Activated CD4-positive, alpha-beta T cell treated with anti-CD3 and anti-CD28 coated beads for 4 hours (primary cell): ENCODE measurements at regions not wholly inside any gene's neighbourhood (a gene's known extent, or its start where the extent isn't known, plus 50 kb on each side); places are given as distances from the start of the nearest gene placed in this dataset.
A peak's percentile ranks its signal among the peaks of the same experiment; 100 is the strongest.

ENCODE experiments used
- DNase-seq, 2 donors: peaks; one replicate each; pipeline ENCODE4 v3.0.0-alpha.2; 2020

DNA sequence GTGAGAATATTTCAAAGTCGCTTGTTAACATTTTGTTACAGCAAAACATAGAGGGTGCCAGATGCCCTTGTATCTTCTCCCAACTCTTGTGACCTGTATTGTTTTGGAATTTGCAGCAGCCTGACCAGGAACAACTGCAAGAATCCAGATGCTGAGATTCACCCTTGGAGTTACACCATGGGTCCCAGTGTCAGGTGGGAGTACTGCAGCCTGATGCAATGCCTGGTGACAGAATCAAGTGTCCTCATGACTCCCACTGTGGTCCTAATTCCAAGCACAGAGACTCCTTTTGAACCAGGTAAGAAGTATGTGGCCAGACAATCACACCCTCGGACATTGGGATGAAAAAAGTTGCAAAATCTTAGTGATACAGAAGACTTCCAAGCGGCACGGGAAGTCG lies 79.6 kb upstream of the MAP3K4 start:
- no peak for DNase-seq

- no peak for DNase-seq
These were observed 79.2 kb upstream of the MAP3K4 start for GRCh38 chr6:160912411-160912810.

- no peak for DNase-seq
These were observed 74.0 kb upstream of the MAP3K4 start for GRCh38 chr6:160917572-160917971.

GRCh38 chr6:160919723-160920440 lies 71.7 kb upstream of the MAP3K4 start:
- DNase-seq, result no peak

DNA sequence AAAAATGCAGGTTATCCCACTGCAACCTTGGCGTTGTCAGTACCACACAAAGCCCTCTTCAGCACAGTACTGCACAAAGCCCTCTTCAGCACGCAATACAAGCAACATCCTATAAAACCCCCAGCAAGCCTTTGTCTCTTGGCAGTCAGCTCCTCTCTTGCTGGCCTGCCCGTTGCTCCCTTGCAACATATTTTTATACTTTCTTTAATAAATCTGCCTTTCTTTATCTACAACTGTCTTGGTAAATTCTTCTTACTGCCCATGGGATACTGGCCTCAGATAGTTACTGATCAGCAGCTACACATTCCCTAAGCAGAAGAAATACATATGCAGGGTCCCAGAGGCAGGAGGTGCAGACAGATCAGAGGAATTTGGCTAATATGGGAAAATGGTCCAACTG lies 70.5 kb upstream of the MAP3K4 start:
- DNase-seq, result no peak

GRCh38 chr6:160926281-160927276 lies 65.0 kb upstream of the MAP3K4 start:
- no peak for DNase-seq

DNA sequence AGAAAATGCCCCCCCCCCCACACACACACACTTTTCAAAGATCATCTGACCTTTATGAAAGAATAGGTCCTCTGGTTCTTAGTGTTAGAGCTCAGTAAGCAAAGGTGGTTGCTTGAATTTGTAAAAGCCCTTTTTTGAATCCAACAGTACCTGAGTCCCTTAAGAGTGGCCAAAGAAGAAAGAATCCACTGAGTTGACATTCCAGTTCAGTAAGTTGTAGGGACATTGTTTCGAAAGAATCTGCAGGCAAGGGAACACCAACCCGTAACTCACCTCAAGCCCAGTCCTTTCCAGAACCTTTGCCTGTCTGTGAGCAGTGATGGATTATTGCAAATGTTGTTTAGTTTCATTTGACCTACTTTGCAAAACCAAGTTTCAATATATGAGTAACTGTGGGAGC lies 64.2 kb upstream of the MAP3K4 start:
- no peak for DNase-seq

DNA sequence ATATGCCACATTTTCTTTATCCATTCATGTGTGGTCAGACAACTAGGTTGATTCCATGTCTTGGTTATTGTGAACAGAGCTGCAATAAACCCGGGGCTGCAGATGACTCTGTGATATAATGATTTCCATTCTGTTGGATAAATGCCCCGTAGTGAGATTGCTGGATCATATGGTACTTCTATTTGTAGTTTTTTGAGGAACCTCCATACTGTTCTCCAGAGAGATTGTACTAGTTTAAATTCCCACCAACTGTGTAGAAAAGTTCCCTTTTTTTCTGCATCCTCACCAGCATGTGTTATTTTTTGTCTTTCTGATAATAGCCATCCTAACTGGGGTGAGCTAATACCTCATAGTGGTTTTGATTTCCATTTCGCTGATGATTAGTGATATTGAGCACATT lies 62.2 kb upstream of the MAP3K4 start:
- no peak for DNase-seq

DNA sequence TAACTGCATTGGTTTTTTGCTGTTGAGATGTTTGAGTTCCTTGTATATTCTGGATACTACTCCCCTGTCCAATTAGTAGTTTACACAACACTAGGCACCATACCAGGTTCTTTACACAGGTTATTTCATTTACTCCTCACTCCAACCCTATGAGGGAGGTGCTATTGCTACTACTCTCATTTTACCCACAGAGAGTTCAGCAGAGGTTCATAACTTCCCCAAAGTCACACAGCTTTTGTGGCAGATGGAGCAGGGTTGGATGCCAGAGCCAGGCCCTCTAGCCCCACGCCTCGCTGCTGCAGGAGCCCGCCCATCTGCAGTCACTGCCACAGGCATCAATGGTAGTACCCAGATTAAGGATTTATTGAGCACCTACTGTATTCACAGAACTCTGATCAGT lies 61.7 kb upstream of the MAP3K4 start:
- DNase-seq, result no peak

GRCh38 chr6:160930547-160931377 lies 60.8 kb upstream of the MAP3K4 start:
- DNase-seq, result peak; percentile 37 to 57

DNA sequence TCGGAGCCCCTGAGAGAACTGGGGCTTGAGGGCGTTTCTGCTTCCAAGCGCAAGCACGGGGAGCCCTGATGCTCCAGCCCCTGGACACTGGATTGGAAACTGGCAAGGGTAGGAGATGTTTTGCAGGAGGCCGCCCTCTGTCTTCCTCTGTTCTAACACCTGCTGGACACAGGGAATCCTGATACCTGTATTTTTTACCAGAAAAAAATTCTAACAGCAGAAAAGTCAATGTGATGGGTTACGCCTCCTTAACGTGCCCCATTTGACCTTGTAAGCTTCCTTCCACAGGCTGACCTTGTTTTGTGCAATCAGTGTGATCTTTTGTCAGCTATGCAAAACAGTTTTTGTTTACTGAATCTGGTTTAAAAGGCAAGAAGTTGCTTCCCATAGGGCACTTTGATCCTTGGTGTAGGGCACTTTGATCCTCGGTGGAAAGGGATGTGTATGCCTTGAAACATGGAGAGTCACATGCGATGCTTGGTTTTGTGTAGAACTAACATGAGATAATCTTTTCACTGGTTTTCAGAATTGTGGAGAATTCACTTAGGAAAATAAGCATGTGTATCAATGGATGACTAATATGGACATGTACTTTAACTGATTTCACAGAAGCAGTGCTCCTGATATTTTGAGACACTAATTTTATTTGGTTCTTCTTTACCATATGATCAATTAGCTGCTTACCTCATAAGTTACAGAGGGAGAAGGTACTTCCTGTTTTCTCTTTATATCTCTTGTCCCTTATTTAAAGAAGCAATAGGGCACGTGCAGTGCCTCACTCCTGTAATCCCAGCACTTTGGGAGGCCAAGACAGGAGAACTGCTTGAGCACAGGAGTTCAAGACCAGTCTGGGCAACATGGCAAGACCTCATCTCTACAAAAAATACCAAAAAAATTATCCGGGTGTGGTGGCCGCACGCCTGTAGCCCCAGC lies 59.9 kb upstream of the MAP3K4 start:
- DNase-seq, result no peak

GRCh38 chr6:160933256-160933655 lies 58.3 kb upstream of the MAP3K4 start:
- no peak for DNase-seq

DNA sequence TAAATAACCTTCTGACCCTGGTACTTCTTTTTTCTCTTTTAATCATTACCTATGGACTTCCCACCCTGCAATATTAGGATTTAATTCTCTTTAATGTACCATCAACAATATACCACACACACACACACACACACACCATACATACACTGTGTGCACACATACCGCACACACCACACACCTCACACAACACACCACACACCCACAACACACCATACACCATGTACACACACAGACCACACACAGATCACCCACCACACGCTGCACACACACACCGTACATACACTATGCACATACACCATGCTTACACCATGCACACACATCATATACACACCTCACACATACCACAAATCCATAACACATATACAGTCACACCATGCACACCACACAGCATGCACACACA lies 57.4 kb upstream of the MAP3K4 start:
- no peak for DNase-seq

- DNase-seq, result no peak
These were observed 51.4 kb upstream of the MAP3K4 start for GRCh38 chr6:160940197-160940596.
